ENCODE measurements at regions not wholly inside any gene's neighbourhood (a gene's known extent, or its start where the extent isn't known, plus 50 kb on each side); places are given as distances from the start of the nearest gene placed in this dataset.

GRCh38 chr16:9594946-9595345 is 503.5 kb downstream of the HAPSTR1 start:
- no peak for TF ChIP-seq SMAD3 (CRISPR knock-in tag; conservative IDR thresholded peaks at IDR 0.05)
- TF ChIP-seq CTCF (IDR thresholded peaks at IDR 0.05 in 2 of 3, conservative IDR thresholded peaks at IDR 0.05 in 1 of 3; ENCODE audit: insufficient read depth in 2 of 3, low read depth in 1 of 3, low read length in 3 of 3) = no peak
- no peak for TF ChIP-seq CREB3L1 (IDR thresholded peaks at IDR 0.05; ENCODE audit: borderline replicate concordance, low read depth)
- no peak for TF ChIP-seq NR3C1 (CRISPR knock-in tag; IDR thresholded peaks at IDR 0.05)
- no peak for TF ChIP-seq TCF7L2 (IDR thresholded peaks at IDR 0.05; ENCODE audit: low read depth, low read length)
- no peak for TF ChIP-seq SRSF9 (IDR thresholded peaks at IDR 0.05; ENCODE audit: borderline replicate concordance, low read depth, low read length)
- TF ChIP-seq USF1 (CRISPR knock-in tag; IDR thresholded peaks at IDR 0.05) = no peak
- no peak for TF ChIP-seq HDAC6 (IDR thresholded peaks at IDR 0.05; ENCODE audit: low read depth, low read length)
- TF ChIP-seq GABPB1 (CRISPR knock-in tag; IDR thresholded peaks at IDR 0.05) = no peak
- no peak for TF ChIP-seq EZH2 (IDR thresholded peaks at IDR 0.05; ENCODE audit: borderline replicate concordance, low read depth, low read length)
- TF ChIP-seq ZBTB40 (IDR thresholded peaks at IDR 0.05) = no peak
- TF ChIP-seq ZBTB40 (CRISPR knock-in tag; IDR thresholded peaks at IDR 0.05) = no peak
- TF ChIP-seq EP400 (IDR thresholded peaks at IDR 0.05) = no peak
- TF ChIP-seq RAD21 (CRISPR knock-in tag; conservative IDR thresholded peaks at IDR 0.05 in 1 of 2, IDR thresholded peaks at IDR 0.05 in 1 of 2) = no peak
